ENCODE measurements at regions not wholly inside any gene's neighbourhood (a gene's known extent, or its start where the extent isn't known, plus 50 kb on each side); places are given as distances from the start of the nearest gene placed in this dataset.

DNA sequence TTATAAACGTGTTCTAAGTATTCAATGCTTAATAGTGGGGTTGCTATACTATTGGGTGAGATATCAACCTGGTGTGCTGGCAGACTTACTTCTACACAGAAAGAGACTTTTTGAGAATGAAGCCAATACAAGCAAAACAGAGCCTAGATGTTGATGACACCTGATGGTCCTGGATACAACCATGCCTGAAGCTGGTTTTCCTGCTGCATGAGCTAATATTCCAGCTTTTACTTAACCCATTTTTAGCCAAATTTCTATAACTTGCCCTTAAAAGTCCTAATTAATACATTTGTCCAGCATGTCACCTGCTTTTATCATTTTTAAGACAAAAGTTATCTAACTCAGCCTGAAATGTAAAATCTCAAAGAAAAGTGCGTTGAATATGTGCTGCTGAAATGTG lies 86.2 kb downstream of the PFDN4 start:
- TF ChIP-seq, protein P1, sequence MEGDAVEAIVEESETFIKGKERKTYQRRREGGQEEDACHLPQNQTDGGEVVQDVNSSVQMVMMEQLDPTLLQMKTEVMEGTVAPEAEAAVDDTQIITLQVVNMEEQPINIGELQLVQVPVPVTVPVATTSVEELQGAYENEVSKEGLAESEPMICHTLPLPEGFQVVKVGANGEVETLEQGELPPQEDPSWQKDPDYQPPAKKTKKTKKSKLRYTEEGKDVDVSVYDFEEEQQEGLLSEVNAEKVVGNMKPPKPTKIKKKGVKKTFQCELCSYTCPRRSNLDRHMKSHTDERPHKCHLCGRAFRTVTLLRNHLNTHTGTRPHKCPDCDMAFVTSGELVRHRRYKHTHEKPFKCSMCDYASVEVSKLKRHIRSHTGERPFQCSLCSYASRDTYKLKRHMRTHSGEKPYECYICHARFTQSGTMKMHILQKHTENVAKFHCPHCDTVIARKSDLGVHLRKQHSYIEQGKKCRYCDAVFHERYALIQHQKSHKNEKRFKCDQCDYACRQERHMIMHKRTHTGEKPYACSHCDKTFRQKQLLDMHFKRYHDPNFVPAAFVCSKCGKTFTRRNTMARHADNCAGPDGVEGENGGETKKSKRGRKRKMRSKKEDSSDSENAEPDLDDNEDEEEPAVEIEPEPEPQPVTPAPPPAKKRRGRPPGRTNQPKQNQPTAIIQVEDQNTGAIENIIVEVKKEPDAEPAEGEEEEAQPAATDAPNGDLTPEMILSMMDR (IDR thresholded peaks at IDR 0.05) = no peak
- TF ChIP-seq, protein P2, sequence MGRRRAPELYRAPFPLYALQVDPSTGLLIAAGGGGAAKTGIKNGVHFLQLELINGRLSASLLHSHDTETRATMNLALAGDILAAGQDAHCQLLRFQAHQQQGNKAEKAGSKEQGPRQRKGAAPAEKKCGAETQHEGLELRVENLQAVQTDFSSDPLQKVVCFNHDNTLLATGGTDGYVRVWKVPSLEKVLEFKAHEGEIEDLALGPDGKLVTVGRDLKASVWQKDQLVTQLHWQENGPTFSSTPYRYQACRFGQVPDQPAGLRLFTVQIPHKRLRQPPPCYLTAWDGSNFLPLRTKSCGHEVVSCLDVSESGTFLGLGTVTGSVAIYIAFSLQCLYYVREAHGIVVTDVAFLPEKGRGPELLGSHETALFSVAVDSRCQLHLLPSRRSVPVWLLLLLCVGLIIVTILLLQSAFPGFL (CRISPR knock-in tag; IDR thresholded peaks at IDR 0.05; ENCODE audit: borderline replicate concordance) = no peak
- TF ChIP-seq USF2 (CRISPR knock-in tag; IDR thresholded peaks at IDR 0.05) (no peak), ZNF232 (CRISPR knock-in tag; IDR thresholded peaks at IDR 0.05) (no peak), MAX (CRISPR knock-in tag; IDR thresholded peaks at IDR 0.05) (no peak)
